Neural crest cell (in vitro differentiated cells): ENCODE measurements at regions not wholly inside any gene's neighbourhood (a gene's known extent, or its start where the extent isn't known, plus 50 kb on each side); places are given as distances from the start of the nearest gene placed in this dataset.
"Not testable (repeated sequence)": the region's sequence is repeated elsewhere in the genome, so short reads cannot be mapped to it uniquely, and the experiment has no call there.

Experiments used
- DNase-seq: peaks from one replicate; pipeline ENCODE4 v3.0.0; 2021; ENCODE audit warnings: low read depth, mixed read lengths, low spot score
- H3K27ac Mint-ChIP-seq: one replicate; pipeline ENCODE4 v1.8.0; 2021; ENCODE audit warnings: mild to moderate bottlenecking, mixed read lengths; ENCODE audit not compliant: unreplicated experiment
- H3K27me3 Mint-ChIP-seq: 2 replicates; pipeline ENCODE4 v1.8.0; 2021; ENCODE audit warnings: low read depth, mild to moderate bottlenecking, mixed read lengths
- H3K36me3 Mint-ChIP-seq: 2 replicates; pipeline ENCODE4 v1.8.0; 2021; ENCODE audit warnings: low read depth, mild to moderate bottlenecking, mixed read lengths
- H3K4me1 Mint-ChIP-seq: 2 replicates; pipeline ENCODE4 v1.8.0; 2021; ENCODE audit warnings: mixed read lengths
- H3K4me3 Mint-ChIP-seq: one replicate; pipeline ENCODE4 v1.8.0; 2021; ENCODE audit warnings: mild to moderate bottlenecking, mixed read lengths
- H3K9me3 Mint-ChIP-seq: 2 replicates; pipeline ENCODE4 v1.8.0; 2021; ENCODE audit warnings: mixed read lengths
- CTCF ChIP-seq: fragments of 200-600 bp; sonication (generic); conservative IDR thresholded peaks from 2 replicates; pipeline ENCODE4 v1.5.0; 2021; ENCODE audit warnings: antibody characterized with exemption, mild to moderate bottlenecking

GRCh38 chr5:52620315-52620714 lies 167.4 kb upstream of the ITGA1 start:
- H3K27ac Mint-ChIP-seq: no peak overlapping the region
- H3K4me1 Mint-ChIP-seq: no peaks in the 10 kb centered on the region
- no peak overlapping the region for H3K4me3 Mint-ChIP-seq
- no peaks in the 10 kb centered on the region for H3K9me3 Mint-ChIP-seq
- no peak for DNase-seq
- H3K27me3 Mint-ChIP-seq: no peaks in the 10 kb centered on the region
- TF ChIP-seq CTCF: no peak
- no peaks in the 10 kb centered on the region for H3K36me3 Mint-ChIP-seq

GRCh38 chr5:52623291-52623690 lies 164.4 kb upstream of the ITGA1 start:
- H3K4me3 Mint-ChIP-seq: no peak overlapping the region
- H3K9me3 Mint-ChIP-seq: no peaks in the 10 kb centered on the region
- H3K27ac Mint-ChIP-seq: no peak overlapping the region
- no peaks in the 10 kb centered on the region for H3K36me3 Mint-ChIP-seq
- TF ChIP-seq CTCF: no peak
- no peaks in the 10 kb centered on the region for H3K4me1 Mint-ChIP-seq
- H3K27me3 Mint-ChIP-seq: no peaks in the 10 kb centered on the region
- DNase-seq: no peak

- Mint-ChIP-seq H3K36me3 (no peaks in the 10 kb centered on the region), H3K9me3 (no peaks in the 10 kb centered on the region), H3K4me1 (no peaks in the 10 kb centered on the region), H3K4me3 (no peak overlapping the region), H3K27me3 (no peaks in the 10 kb centered on the region), H3K27ac (no peak overlapping the region)
- TF ChIP-seq CTCF: no peak
- no peak for DNase-seq
These were observed 163.4 kb upstream of the ITGA1 start for GRCh38 chr5:52624291-52624690.

GRCh38 chr5:52626312-52626711 lies 161.4 kb upstream of the ITGA1 start:
- Mint-ChIP-seq H3K4me1 (no peaks in the 10 kb centered on the region), H3K27ac (no peak overlapping the region), H3K9me3 (no peaks in the 10 kb centered on the region), H3K4me3 (no peak overlapping the region), H3K27me3 (no peaks in the 10 kb centered on the region), H3K36me3 (no peaks in the 10 kb centered on the region)
- no peak for TF ChIP-seq CTCF
- DNase-seq: no peak

- no peak for TF ChIP-seq CTCF
- DNase-seq: no peak
- Mint-ChIP-seq H3K36me3 (no peaks in the 10 kb centered on the region), H3K27ac (no peak overlapping the region), H3K27me3 (no peaks in the 10 kb centered on the region), H3K4me3 (no peak overlapping the region), H3K9me3 (peaks cover 3% of the 10 kb centered on the region), H3K4me1 (no peaks in the 10 kb centered on the region)
These were observed 160.0 kb upstream of the ITGA1 start for GRCh38 chr5:52627740-52628139.

GRCh38 chr5:52632281-52632680 lies 155.4 kb upstream of the ITGA1 start:
- Mint-ChIP-seq H3K36me3 (no peaks in the 10 kb centered on the region), H3K27ac (no peak overlapping the region), H3K4me1 (no peaks in the 10 kb centered on the region), H3K4me3 (no peak overlapping the region), H3K27me3 (no peaks in the 10 kb centered on the region), H3K9me3 (peaks cover 3% of the 10 kb centered on the region)
- no peak for DNase-seq
- no peak for TF ChIP-seq CTCF

- not testable (repeated sequence) for DNase-seq, H3K27me3 Mint-ChIP-seq, H3K36me3 Mint-ChIP-seq, H3K4me1 Mint-ChIP-seq, H3K9me3 Mint-ChIP-seq, H3K4me3 Mint-ChIP-seq, H3K27ac Mint-ChIP-seq
These were observed 153.5 kb upstream of the ITGA1 start for GRCh38 chr5:52634171-52634570.
